Kidney (tissue), 13 donors: ENCODE measurements at regions not wholly inside any gene's neighbourhood (a gene's known extent, or its start where the extent isn't known, plus 50 kb on each side); places are given as distances from the start of the nearest gene placed in this dataset.

ENCODE experiments used
- DNase-seq, 5 donors: peaks; one replicate each; pipeline ENCODE4 v3.0.0-alpha.2; 2013 to 2020
- FAIRE-seq: peaks from 2 replicates; lab custom pipeline; 2012; peaks lifted over from hg19 to GRCh38; lab: Jason Lieb, UNC
- H3K27ac ChIP-seq, 2 donors: one replicate each; pipeline ENCODE4 v1.7.0; 2013; ENCODE audit warnings: low read depth in 2 of 2, low read length in 2 of 2, inconsistent platforms in 1 of 2
- H3K27me3 ChIP-seq: one replicate; pipeline ENCODE4 v1.7.1; 2013; ENCODE audit warnings: low read length, inconsistent platforms; ENCODE audit not compliant: control insufficient read depth, insufficient read depth
- H3K36me3 ChIP-seq, 3 donors: one replicate each; pipeline versions ENCODE4 v1.7.0 to v1.7.1; 2013; ENCODE audit warnings: low read length in 3 of 3, control low read depth in 1 of 3, inconsistent platforms in 1 of 3; ENCODE audit not compliant: insufficient read depth in 3 of 3, control insufficient read depth in 2 of 3
- H3K4me1 ChIP-seq, 3 donors: one replicate each; pipeline versions ENCODE4 v1.7.0 to v1.7.1; 2013; ENCODE audit warnings: low read length in 3 of 3, inconsistent platforms in 1 of 3, low read depth in 1 of 3; ENCODE audit not compliant: control insufficient read depth in 2 of 3, insufficient read depth in 2 of 3
- H3K4me3 ChIP-seq, 3 donors: one replicate each; pipeline versions ENCODE4 v1.7.0 to v1.8.1; 2013; ENCODE audit warnings: low read length in 3 of 3, control low read depth in 1 of 3, inconsistent platforms in 1 of 3
- H3K9ac ChIP-seq, 3 donors: one replicate each; pipeline versions ENCODE4 v1.7.0 to v1.7.1; 2013; ENCODE audit warnings: low read length in 3 of 3, control low read depth in 1 of 3, inconsistent platforms in 1 of 3
- H3K9me3 ChIP-seq, 3 donors: one replicate each; pipeline versions ENCODE4 v1.7.0 to v1.7.1; 2013; ENCODE audit warnings: low read length in 3 of 3, control low read depth in 1 of 3, inconsistent platforms in 1 of 3; ENCODE audit not compliant: control insufficient read depth in 2 of 3, insufficient read depth in 1 of 3
- intact Hi-C: fragments of 100-400 bp; cut with DNase I; formaldehyde crosslinking; loops from one replicate; pipeline ENCODE4 v1.11.1; 2022
- TF ChIP-seq, protein P1 (sequence below): IDR thresholded peaks from 3 replicates; pipeline ENCODE4 v1.5.1; 2012; ENCODE audit warnings: mild to moderate bottlenecking, moderate library complexity, borderline replicate concordance; ENCODE audit not compliant: insufficient read depth; ENCODE audit errors: extremely low read depth
- donor health status: control.
- donor health status: control.
- donor health status: control.
- donor health status: control.
- donor health status: control.
- donor health status: DM: yes; HTN: yes; CAD: no.
- donor health status: Normal renal cell carcinoma (clear cell type).

DNA sequence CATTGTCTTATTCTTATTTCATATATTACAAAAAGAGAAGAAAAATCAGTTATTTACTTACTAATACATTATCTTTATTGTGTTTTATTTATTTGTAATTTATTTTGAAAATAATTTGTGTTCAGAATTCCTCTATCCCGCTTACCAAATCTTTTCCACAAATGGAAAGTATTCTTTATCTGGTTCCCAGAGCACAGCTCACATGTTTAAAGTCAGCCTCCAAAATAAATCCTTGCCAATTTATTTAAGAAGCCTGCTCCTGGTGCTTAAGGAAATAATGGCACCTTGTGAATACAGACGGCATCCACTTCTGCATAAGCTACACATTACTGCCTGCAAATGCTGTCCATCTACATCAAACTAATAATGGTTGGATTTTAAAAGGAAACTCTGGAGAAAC is 435.4 kb downstream of the MTRR start:
- Histone ChIP-seq H3K36me3 (no peaks in the 10 kb centered on the region), H3K9ac (no peak overlapping the region), H3K4me3 (no peak overlapping the region), H3K27me3 (no peaks in the 10 kb centered on the region), H3K9me3 (no peaks in the 10 kb centered on the region), H3K4me1 (no peaks in the 10 kb centered on the region), H3K27ac (no peak overlapping the region)
- DNase-seq (no peak), FAIRE-seq (no peak)
- intact Hi-C loops: no loop called here
- TF ChIP-seq, protein P1, sequence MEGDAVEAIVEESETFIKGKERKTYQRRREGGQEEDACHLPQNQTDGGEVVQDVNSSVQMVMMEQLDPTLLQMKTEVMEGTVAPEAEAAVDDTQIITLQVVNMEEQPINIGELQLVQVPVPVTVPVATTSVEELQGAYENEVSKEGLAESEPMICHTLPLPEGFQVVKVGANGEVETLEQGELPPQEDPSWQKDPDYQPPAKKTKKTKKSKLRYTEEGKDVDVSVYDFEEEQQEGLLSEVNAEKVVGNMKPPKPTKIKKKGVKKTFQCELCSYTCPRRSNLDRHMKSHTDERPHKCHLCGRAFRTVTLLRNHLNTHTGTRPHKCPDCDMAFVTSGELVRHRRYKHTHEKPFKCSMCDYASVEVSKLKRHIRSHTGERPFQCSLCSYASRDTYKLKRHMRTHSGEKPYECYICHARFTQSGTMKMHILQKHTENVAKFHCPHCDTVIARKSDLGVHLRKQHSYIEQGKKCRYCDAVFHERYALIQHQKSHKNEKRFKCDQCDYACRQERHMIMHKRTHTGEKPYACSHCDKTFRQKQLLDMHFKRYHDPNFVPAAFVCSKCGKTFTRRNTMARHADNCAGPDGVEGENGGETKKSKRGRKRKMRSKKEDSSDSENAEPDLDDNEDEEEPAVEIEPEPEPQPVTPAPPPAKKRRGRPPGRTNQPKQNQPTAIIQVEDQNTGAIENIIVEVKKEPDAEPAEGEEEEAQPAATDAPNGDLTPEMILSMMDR: no peak

DNA sequence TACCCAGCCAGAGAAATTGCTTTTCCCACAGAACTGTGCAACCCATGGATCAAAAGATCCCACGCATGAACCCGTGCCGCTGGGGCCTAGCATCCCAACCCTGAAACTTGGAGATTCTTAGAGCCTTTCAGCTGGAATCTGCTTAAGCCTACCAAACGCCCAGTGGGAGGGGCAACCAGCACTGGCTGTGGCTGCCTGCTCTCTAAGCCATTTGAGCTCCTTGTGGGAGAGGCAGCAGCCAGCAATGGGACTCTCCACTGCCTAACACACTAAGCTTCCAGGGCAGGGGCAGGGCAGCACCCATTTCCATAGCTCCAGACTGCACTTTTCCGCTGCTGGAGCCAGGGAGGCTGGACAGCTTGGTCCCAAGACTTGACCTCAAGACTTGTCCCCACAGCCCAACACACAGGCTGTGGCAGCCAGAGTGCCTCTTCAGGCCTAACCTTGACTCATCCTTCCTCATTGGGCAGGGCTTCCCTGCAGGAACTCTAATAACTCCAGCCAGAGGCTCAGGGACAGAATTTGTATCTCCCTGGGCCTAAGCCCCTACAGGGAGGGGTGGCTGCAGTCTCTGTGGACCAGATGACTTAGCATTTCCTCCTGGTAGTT is 437.4 kb downstream of the MTRR start:
- FAIRE-seq (no peak), DNase-seq (peak in 1 of 5 donors; percentile 46)

DNA sequence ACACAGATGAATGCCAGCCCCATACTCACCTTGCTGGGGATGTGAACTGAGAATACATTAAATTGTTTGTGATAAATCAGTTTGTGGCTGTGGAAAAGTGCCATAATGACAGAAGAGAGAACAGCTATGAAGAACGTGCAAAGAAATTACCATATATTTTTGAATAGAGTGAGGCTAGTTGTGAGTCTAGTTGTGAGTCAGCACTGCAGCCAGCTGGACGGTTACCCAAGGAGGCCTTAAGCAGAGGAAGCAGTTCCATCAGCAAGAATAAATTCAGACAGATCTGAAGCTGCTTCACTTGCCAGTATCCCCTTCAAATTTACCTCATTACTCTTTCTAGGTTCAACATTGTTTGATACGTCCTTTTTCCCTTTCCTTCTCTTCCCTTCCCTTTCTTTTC is 446.0 kb downstream of the MTRR start:
- H3K4me3 ChIP-seq: no peak overlapping the region
- H3K27ac ChIP-seq: no peak overlapping the region
- H3K4me1 ChIP-seq: no peaks in the 10 kb centered on the region
- no peaks in the 10 kb centered on the region for H3K36me3 ChIP-seq
- no peak for DNase-seq
- no peak overlapping the region for H3K9ac ChIP-seq
- FAIRE-seq: no peak
- TF ChIP-seq, protein P1: no peak
- intact Hi-C loops: no loop called here
- no peaks in the 10 kb centered on the region for H3K27me3 ChIP-seq
- H3K9me3 ChIP-seq: no peaks in the 10 kb centered on the region

More for the DNA sequence above, 437.4 kb downstream of the MTRR start:
- Histone ChIP-seq H3K9ac (no peak overlapping the region), H3K4me3 (no peak overlapping the region), H3K9me3 (no peaks in the 10 kb centered on the region), H3K27ac (no peak overlapping the region), H3K4me1 (no peaks in the 10 kb centered on the region), H3K27me3 (no peaks in the 10 kb centered on the region), H3K36me3 (no peaks in the 10 kb centered on the region)
- intact Hi-C loops: no loop called here
- TF ChIP-seq, protein P1: no peak
